ENCODE measurements at regions not wholly inside any gene's neighbourhood (a gene's known extent, or its start where the extent isn't known, plus 50 kb on each side); places are given as distances from the start of the nearest gene placed in this dataset.

DNA sequence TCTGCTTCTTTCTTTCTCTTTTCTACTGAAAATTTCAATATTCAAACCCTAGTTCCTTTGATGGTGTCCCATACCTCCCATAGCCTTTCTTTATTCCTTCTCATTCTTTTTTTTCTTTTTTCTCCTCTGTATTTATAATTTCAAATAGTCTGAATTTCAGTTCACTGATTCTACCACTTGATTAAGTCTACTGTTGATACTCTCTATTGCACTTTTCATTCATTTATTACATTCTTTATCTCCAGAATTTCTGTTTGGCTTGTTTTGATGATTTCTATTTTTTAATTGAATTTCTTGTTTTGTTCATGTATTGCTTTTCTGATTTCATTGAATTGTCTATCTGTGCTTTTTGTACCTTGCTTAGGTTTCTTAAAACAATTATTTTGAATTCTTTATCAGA is 111.9 kb upstream of the VRK2 start:
- Histone ChIP-seq H2BK20ac (ENCODE audit: low read depth, low read length, poor library complexity, severe bottlenecking) (no peak overlapping the region), H4K8ac (replicated peaks; ENCODE audit: insufficient read length, low read depth, low read length) (no peak overlapping the region), H3K4me2 (ENCODE audit: insufficient read depth, insufficient read length, low read length) (no peak overlapping the region), H2AK5ac (ENCODE audit: insufficient read length, low read length) (no peak overlapping the region), H3K14ac (ENCODE audit: insufficient read depth, low read length) (no peak overlapping the region), H3K56ac (ENCODE audit: insufficient read length, low read depth, low read length) (no peak overlapping the region), H3K23ac (ENCODE audit: insufficient read length, low read depth, low read length) (no peak overlapping the region), H2AFZ (ENCODE audit: low read length) (no peak overlapping the region), H3K23me2 (ENCODE audit: insufficient read length, low read depth, low read length, poor library complexity, severe bottlenecking) (no peaks in the 10 kb centered on the region), H2BK12ac (ENCODE audit: insufficient read length, low read depth, low read length) (no peak overlapping the region), H3K9me3 (ENCODE audit: control insufficient read depth, low read depth, low read length) (no peaks in the 10 kb centered on the region), H3K4me1 (ENCODE audit: insufficient read depth, low read length) (no peaks in the 10 kb centered on the region), H3K4ac (ENCODE audit: low read depth, low read length) (no peak overlapping the region), H3K79me2 (ENCODE audit: insufficient read depth, low read length) (no peaks in the 10 kb centered on the region), H3K79me1 (ENCODE audit: insufficient read depth, low read depth, low read length, poor library complexity, severe bottlenecking) (no peaks in the 10 kb centered on the region), H3K27me3 (ENCODE audit: insufficient read depth, low read length) (no peaks in the 10 kb centered on the region), H2BK15ac (ENCODE audit: low read depth, low read length) (no peak overlapping the region), H3K27ac (ENCODE audit: insufficient read length, low read depth, low read length) (no peak overlapping the region), H4K91ac (ENCODE audit: insufficient read length, low read depth, low read length) (no peak overlapping the region), H4K20me1 (ENCODE audit: control insufficient read depth, insufficient read depth, insufficient read length) (no peaks in the 10 kb centered on the region), H3T11ph (ENCODE audit: low read length) (no peak overlapping the region), H3K18ac (ENCODE audit: insufficient read length, low read depth, low read length) (no peak overlapping the region), H2BK120ac (ENCODE audit: low read depth, low read length, poor library complexity, severe bottlenecking) (no peak overlapping the region), H4K5ac (ENCODE audit: insufficient read length, low read depth, low read length) (no peak overlapping the region), H2BK5ac (ENCODE audit: insufficient read length, low read length) (no peak overlapping the region), H3K9ac (ENCODE audit: extremely low read depth, insufficient read length, low read length) (no peak overlapping the region)
- H3K36me3 Mint-ChIP-seq (ENCODE audit: insufficient read depth in 1 of 3, low read depth in 3 of 3) = peaks cover 0 to 19% (median 2%) of the 10 kb centered on the region in 3 experiments; a peak in 4 of 7 replicates
- peaks cover 13 to 17% of the 10 kb centered on the region in 2 experiments; a peak in 4 of 5 replicates for H3K9me3 Mint-ChIP-seq
- no peaks in the 10 kb centered on the region; the same call in 1 of the 2 replicates for H3K27me3 Mint-ChIP-seq (ENCODE audit: low read depth)
- no peak overlapping the region for H3K4me3 Mint-ChIP-seq
- no peak for TF ChIP-seq CTCF (conservative IDR thresholded peaks at IDR 0.05)
- DNase-seq = no peak
- H3K4me1 Mint-ChIP-seq = peaks cover 0 to 6% of the 10 kb centered on the region in 2 experiments; a peak in 2 of 4 replicates
- H3K27ac Mint-ChIP-seq = no peak overlapping the region

Data from H9 (cell line).